IMR-90 (cell line): ENCODE measurements at regions not wholly inside any gene's neighbourhood (a gene's known extent, or its start where the extent isn't known, plus 50 kb on each side); places are given as distances from the start of the nearest gene placed in this dataset.

Experiments used
- ATAC-seq: fragments of 200-7000 bp; cut with Tn5 transposase; 2 replicates; pipeline ENCODE4 v1.9.1; 2020; ENCODE audit warnings: low read depth, mild to moderate bottlenecking, moderate library complexity
- BruUV-seq: library from RNA; stranded (reverse); fragments of 400-500 nt; replicated peaks from 2 replicates; lab custom pipeline; 2021; lab: Mats Ljungman, UMichigan
- CTCF ChIA-PET: fragments of 300-600 bp; formaldehyde crosslinking; extraction: SDS; loops from one replicate; lab custom pipeline; 2021; ENCODE audit warnings: antibody characterized with exemption; lab: Yijun Ruan, JAX
- POLR2A ChIA-PET: fragments of 300-600 bp; sonication (Branson Sonifier 250); formaldehyde crosslinking; loops from one replicate; lab custom pipeline; 2022; ENCODE audit warnings: antibody characterized with exemption; ENCODE audit not compliant: unreplicated experiment; lab: Charles Lee
- DNase-seq: peaks from one replicate; pipeline ENCODE4 v3.0.0; 2013
- H2AFZ ChIP-seq: replicated peaks from 2 replicates; pipeline ENCODE3; 2013; ENCODE audit warnings: low read length, mild to moderate bottlenecking; ENCODE audit not compliant: poor library complexity
- H2AK5ac ChIP-seq: 2 replicates; pipeline ENCODE4 v1.6.1; 2013; ENCODE audit warnings: low read depth, low read length, inconsistent platforms
- H2AK9ac ChIP-seq: replicated peaks from 2 replicates; pipeline ENCODE3; 2013; ENCODE audit warnings: mild to moderate bottlenecking, low read depth, low read length, moderate library complexity; ENCODE audit not compliant: poor library complexity
- H2BK120ac ChIP-seq: 2 replicates; pipeline ENCODE4 v1.6.1; 2013; ENCODE audit warnings: low read depth, low read length, inconsistent platforms
- H2BK15ac ChIP-seq: 3 replicates; pipeline ENCODE4 v1.6.1; 2013; ENCODE audit warnings: low read depth, low read length, inconsistent platforms
- H2BK20ac ChIP-seq: 2 replicates; pipeline ENCODE4 v1.6.1; 2013; ENCODE audit warnings: low read depth, mild to moderate bottlenecking, inconsistent platforms, low read length, moderate library complexity
- H2BK5ac ChIP-seq: 2 replicates; pipeline ENCODE4 v1.6.1; 2013; ENCODE audit warnings: mild to moderate bottlenecking, low read depth, low read length, inconsistent platforms; ENCODE audit not compliant: poor library complexity, severe bottlenecking
- H3K14ac ChIP-seq: replicated peaks from 2 replicates; pipeline ENCODE4 v1.6.1; 2013; ENCODE audit warnings: low read depth, low read length, inconsistent platforms
- H3K18ac ChIP-seq: 2 replicates; pipeline ENCODE4 v1.6.1; 2013; ENCODE audit warnings: low read depth, low read length, control low read depth
- H3K23ac ChIP-seq: 2 replicates; pipeline ENCODE4 v1.6.1; 2013; ENCODE audit warnings: low read depth, low read length, inconsistent platforms
- H3K27ac ChIP-seq: 2 replicates; pipeline ENCODE4 v1.5.1; 2013; ENCODE audit warnings: mild to moderate bottlenecking, control low read depth, low read length; ENCODE audit not compliant: insufficient read depth
- H3K27me3 ChIP-seq: 2 replicates; pipeline ENCODE4 v1.6.1; 2013; ENCODE audit warnings: low read length; ENCODE audit not compliant: control insufficient read depth, insufficient read depth
- H3K36me3 ChIP-seq: 2 replicates; pipeline ENCODE4 v1.6.1; 2013; ENCODE audit warnings: low read length, mixed read lengths; ENCODE audit not compliant: control insufficient read depth, insufficient read depth
- H3K4ac ChIP-seq: 2 replicates; pipeline ENCODE4 v1.6.1; 2013; ENCODE audit warnings: low read depth, low read length, inconsistent platforms
- H3K4me1 ChIP-seq: 2 replicates; pipeline ENCODE4 v1.6.1; 2013; ENCODE audit warnings: low read length, mixed read lengths; ENCODE audit not compliant: control insufficient read depth, insufficient read depth
- H3K4me2 ChIP-seq: 2 replicates; pipeline ENCODE4 v1.6.1; 2013; ENCODE audit warnings: low read depth, mild to moderate bottlenecking, control low read depth, low read length, moderate library complexity
- H3K4me3 ChIP-seq: 2 replicates; pipeline ENCODE4 v1.5.1; 2013; ENCODE audit warnings: low read depth, mild to moderate bottlenecking, control low read depth, low read length, moderate library complexity; ENCODE audit not compliant: insufficient read depth
- H3K56ac ChIP-seq: 2 replicates; pipeline ENCODE4 v1.6.1; 2013; ENCODE audit warnings: low read length, inconsistent platforms; ENCODE audit not compliant: insufficient read depth; ENCODE audit errors: extremely low read depth
- H3K79me1 ChIP-seq, 2 experiments: 2 replicates each; pipeline ENCODE4 v1.6.1; 2013; ENCODE audit warnings: low read length in 2 of 2, inconsistent platforms in 1 of 2, low read depth in 1 of 2
- H3K9ac ChIP-seq: 2 replicates; pipeline ENCODE4 v1.6.1; 2013; ENCODE audit warnings: low read depth, low read length, control low read depth
- H3K9me1 ChIP-seq: 2 replicates; pipeline ENCODE4 v1.6.1; 2013; ENCODE audit warnings: low read length, inconsistent platforms; ENCODE audit not compliant: insufficient read depth
- H3K9me3 ChIP-seq: 2 replicates; pipeline ENCODE4 v1.6.1; 2013; ENCODE audit warnings: low read length; ENCODE audit not compliant: control insufficient read depth, insufficient read depth
- H4K20me1 ChIP-seq: 2 replicates; pipeline ENCODE4 v1.6.1; 2013; ENCODE audit warnings: low read length, inconsistent platforms; ENCODE audit not compliant: insufficient read depth
- H4K5ac ChIP-seq: 2 replicates; pipeline ENCODE4 v1.6.1; 2013; ENCODE audit warnings: mild to moderate bottlenecking, low read depth, low read length, control low read depth
- H4K8ac ChIP-seq, 2 experiments: 2 replicates each; pipeline ENCODE4 v1.6.1; 2013; ENCODE audit warnings: low read depth in 2 of 2, low read length in 2 of 2, control low read depth in 1 of 2, inconsistent platforms in 1 of 2
- H4K91ac ChIP-seq: 2 replicates; pipeline ENCODE4 v1.6.1; 2013; ENCODE audit warnings: low read depth, low read length, inconsistent platforms; ENCODE audit not compliant: insufficient read depth
- FOS ChIP-seq: fragments of 150-350 bp; IDR thresholded peaks from 2 replicates; pipeline ENCODE4 v1.6.1; 2016; ENCODE audit warnings: low read depth, low read length
- MAFK ChIP-seq: IDR thresholded peaks from 2 replicates; pipeline ENCODE4 v1.6.1; 2012; ENCODE audit warnings: low read depth, low read length, improper control_type of control experiment
- RFX5 ChIP-seq: IDR thresholded peaks from 2 replicates; pipeline ENCODE4 v1.8.0; 2012; ENCODE audit warnings: low read depth, mild to moderate bottlenecking, low read length, moderate library complexity
- USF2 ChIP-seq: fragments of 150-350 bp; IDR thresholded peaks from 2 replicates; pipeline ENCODE4 v1.6.1; 2017; ENCODE audit warnings: mild to moderate bottlenecking, antibody characterized with exemption, low read length, low read depth
- WGBS, 2 experiments: methylation state at CpG; one replicate each; pipeline versions ENCODE4 v1.1.5 to v1.1.7; 2013; ENCODE audit warnings: missing lambda C conversion rate in 2 of 2; ENCODE audit not compliant: insufficient read length in 1 of 2; ENCODE audit errors: extremely low coverage in 2 of 2; 5-methylcytosine and 5-hydroxymethylcytosine counted together
- dilution Hi-C: fragments of 300-500 bp; cut with HindIII; formaldehyde crosslinking; loops from one replicate; pipeline ENCODE4 v1.14.3; 2018; ENCODE audit warnings: low sequenced_read_pairs; ENCODE audit not compliant: unreplicated experiment
- in situ Hi-C: fragments of 300-500 bp; cut with MboI; formaldehyde crosslinking; loops from 3 replicates; pipeline ENCODE4 v1.14.3; 2019; ENCODE audit warnings: low sequenced_read_pairs, inconsistent platforms, mixed read lengths
- intact Hi-C: fragments of 100-400 bp; cut with micrococcal nuclease; formaldehyde crosslinking; loops from 2 replicates; pipeline ENCODE4 v1.10.0; 2022
- TF ChIP-seq, protein P1 (sequence below): conservative IDR thresholded peaks from 2 replicates; pipeline ENCODE4 v1.5.1; 2012; ENCODE audit warnings: mild to moderate bottlenecking, low read depth, low read length, improper control_type of control experiment

- no peak overlapping the region for H3K4ac ChIP-seq
- H3K9me1 ChIP-seq: no peaks in the 10 kb centered on the region
- DNase-seq (no peak), ATAC-seq (no peak)
- H3K4me2 ChIP-seq: no peak overlapping the region
- no peak overlapping the region for H3K18ac ChIP-seq
- H3K9ac ChIP-seq: no peak overlapping the region
- H3K9me3 ChIP-seq: no peaks in the 10 kb centered on the region
- H3K56ac ChIP-seq: no peak overlapping the region
- no peaks in the 10 kb centered on the region for H3K36me3 ChIP-seq
- no peak for TF ChIP-seq FOS
- TF ChIP-seq USF2: no peak
- no peak for TF ChIP-seq RFX5
- no peak for TF ChIP-seq MAFK
- TF ChIP-seq, protein P1, sequence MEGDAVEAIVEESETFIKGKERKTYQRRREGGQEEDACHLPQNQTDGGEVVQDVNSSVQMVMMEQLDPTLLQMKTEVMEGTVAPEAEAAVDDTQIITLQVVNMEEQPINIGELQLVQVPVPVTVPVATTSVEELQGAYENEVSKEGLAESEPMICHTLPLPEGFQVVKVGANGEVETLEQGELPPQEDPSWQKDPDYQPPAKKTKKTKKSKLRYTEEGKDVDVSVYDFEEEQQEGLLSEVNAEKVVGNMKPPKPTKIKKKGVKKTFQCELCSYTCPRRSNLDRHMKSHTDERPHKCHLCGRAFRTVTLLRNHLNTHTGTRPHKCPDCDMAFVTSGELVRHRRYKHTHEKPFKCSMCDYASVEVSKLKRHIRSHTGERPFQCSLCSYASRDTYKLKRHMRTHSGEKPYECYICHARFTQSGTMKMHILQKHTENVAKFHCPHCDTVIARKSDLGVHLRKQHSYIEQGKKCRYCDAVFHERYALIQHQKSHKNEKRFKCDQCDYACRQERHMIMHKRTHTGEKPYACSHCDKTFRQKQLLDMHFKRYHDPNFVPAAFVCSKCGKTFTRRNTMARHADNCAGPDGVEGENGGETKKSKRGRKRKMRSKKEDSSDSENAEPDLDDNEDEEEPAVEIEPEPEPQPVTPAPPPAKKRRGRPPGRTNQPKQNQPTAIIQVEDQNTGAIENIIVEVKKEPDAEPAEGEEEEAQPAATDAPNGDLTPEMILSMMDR: no peak
- H3K14ac ChIP-seq: no peak overlapping the region
- H3K79me1 ChIP-seq: no peaks in the 10 kb centered on the region
- H4K5ac ChIP-seq: no peak overlapping the region
- WGBS, 2 experiments: 59% methylated on average over 5 of the region's 26 CpGs; no CpG with 5 or more reads in 1 of the 2 experiments
- H3K27ac ChIP-seq: no peak overlapping the region
- intact Hi-C loops: no loop called here
- H3K4me1 ChIP-seq: no peaks in the 10 kb centered on the region
- no peak overlapping the region for H4K8ac ChIP-seq
- no peaks in the 10 kb centered on the region for H3K27me3 ChIP-seq
- POLR2A ChIA-PET: no interaction called here
- H2BK5ac ChIP-seq: no peak overlapping the region
- H2BK120ac ChIP-seq: no peak overlapping the region
- H2BK15ac ChIP-seq: no peak overlapping the region
- H3K4me3 ChIP-seq: no peak overlapping the region
- no peak overlapping the region for H3K23ac ChIP-seq
- H2AK5ac ChIP-seq: no peak overlapping the region
- H2AFZ ChIP-seq: no peak overlapping the region
- dilution Hi-C loops: no loop called here
- H2AK9ac ChIP-seq: no peak overlapping the region
- in situ Hi-C loops: no loop called here
- CTCF ChIA-PET: no interaction called here
- no peak overlapping the region for H4K91ac ChIP-seq
- H4K20me1 ChIP-seq: no peaks in the 10 kb centered on the region
- H2BK20ac ChIP-seq: no peak overlapping the region
- BruUV-seq: no TSS peak
These were observed 160.3 kb upstream of the ZIC3 start for GRCh38 chrX:137405449-137406140.
